GM21737 (cell line): ENCODE measurements at regions not wholly inside any gene's neighbourhood (a gene's known extent, or its start where the extent isn't known, plus 50 kb on each side); places are given as distances from the start of the nearest gene placed in this dataset.

ENCODE experiments used
- ATAC-seq: cut with Tn5 transposase; IDR thresholded peaks from one replicate; pipeline ENCODE4 v1.9.1; 2021; ENCODE audit warnings: mild to moderate bottlenecking, moderate library complexity; ENCODE audit not compliant: unreplicated experiment

DNA sequence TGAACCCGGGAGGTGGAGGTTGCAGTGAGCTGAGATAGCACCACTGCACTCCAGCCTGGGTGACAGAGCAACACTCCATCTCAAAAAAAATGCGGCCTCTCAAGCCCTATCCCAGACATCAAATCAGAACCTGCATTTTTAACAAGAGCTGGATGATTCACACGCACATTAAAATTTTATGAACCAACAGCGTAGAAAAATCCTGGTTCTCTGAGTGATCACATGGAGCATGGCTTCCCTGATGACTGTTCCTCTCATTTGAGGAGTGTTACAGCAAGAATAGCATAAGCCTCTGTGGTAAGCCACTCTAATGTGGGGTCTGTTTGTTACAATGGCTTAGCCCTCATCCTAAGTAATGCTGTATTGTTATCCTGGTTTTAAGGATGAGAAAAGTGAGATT, 163.6 kb downstream of the BRMS1L start:
- ATAC-seq = no peak

DNA sequence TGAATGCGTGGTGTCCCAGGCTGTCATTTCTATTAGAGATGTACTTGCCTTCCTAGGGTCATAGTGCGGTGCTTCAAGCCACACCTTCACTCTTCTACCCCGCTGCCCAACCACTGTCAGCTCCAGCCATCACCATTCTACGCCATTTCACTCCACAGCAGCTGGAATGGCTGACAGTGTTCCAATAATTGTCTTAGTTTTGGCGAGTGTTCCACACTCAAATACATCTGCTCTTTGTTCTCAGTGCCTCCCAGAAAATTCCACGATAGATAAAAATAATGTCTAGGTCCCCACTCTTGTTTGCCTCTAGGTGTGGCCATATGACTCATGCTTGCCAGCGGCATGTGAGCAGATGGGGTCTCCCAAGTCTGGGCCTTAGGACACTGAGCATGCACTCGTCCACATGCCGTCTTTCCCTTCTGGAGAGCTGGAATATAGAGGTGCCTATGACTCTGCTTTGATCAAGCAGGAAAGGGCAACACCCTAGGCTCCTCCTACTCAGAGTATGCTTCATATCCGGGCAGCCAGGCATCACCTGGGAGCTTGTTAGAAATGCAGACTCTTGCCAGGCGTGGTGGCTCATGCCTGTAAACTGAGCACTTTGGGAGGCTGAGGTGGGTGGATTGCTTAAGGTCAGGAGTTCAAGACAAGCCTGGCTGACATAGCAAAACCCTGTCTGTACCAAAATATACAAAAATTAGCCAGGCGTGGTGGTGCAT, 163.0 kb downstream of the BRMS1L start:
- ATAC-seq = no peak

DNA sequence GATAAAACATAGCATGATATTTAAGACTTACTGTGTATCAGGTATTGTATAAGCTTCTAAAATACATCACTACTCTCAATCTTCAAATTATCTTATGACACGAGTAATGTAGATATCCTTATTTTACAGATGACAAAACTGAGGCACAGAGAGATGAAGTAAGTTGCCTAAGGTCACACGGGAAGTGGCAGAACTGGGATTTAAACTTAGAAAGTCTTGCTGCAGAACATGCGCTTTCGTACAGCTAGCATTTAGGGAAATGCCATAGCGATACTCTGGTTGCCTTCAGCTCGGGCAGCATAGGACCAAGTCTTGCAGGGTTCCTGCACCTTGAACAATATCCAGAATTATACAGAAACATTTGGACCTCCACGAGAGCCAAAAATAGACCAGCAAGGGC, 162.4 kb downstream of the BRMS1L start:
- no peak for ATAC-seq

DNA sequence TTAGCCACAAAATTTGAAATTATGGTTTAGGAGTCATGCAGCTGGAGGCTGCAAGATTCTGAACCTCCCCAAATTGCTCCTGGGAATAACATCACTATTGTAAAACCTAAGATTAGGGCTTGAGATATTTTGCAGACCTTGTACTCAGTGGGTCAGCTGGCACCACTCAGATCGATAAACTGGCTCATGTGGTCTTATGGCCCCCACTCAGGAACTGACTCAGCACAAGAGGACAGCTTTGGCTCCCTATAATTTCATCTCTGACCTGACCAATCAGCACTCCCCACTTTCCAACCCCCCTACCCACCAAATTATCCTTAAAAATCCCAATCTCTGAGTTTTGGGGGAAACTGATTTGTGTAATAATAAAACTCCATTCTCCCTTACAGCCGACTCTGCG, 161.6 kb downstream of the BRMS1L start:
- ATAC-seq = no peak

DNA sequence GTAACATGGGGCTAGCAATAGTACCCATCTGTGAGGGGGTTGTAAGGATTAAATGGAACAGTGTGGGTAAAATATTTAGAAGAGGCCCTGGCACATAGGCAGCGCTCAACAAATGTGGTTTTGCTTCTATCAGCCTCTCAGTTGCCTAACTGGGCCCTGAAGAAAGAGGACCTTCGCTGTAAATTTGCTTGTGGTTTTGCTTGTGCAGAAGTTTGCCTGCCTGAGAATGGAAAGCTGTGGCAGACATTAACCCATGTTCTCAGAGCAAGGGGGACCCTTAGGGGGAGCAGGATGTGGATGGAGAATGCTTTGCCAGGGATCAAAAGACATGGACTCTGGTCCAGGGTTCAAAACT, 160.1 kb downstream of the BRMS1L start:
- ATAC-seq = no peak

DNA sequence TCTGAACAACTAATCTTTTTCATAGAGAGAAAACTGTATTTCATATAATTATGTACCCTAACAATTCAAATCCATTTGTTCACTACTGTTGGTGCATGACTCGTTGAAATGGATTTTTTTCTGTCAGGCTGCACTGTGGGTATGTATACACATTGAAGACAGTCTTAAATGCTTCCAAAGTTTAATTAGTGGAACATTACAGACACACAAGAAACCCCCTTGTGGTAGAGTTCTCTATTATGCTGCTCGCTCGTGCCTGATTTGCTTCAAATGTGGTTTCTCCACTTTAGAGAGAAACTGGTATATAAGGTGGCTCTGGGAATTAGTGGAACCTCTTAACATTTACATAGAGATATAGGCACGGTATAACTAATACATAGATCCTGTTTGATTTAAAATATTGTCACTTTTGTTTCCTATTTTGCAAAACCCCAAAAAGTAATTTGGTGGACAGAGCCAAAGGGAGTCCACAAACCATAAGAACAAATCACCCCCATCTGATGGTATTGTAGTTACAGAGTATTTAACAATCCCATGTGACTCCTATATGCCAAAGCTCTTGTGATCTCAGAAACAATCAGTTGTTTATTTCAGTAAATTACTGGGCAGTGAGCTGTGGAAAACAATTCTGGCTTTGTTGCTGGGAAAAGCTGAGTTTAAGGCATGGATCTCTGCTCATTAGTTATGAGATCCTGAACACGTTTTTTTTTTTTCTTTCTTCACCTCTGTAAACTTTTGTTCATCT, 159.5 kb downstream of the BRMS1L start:
- no peak for ATAC-seq

DNA sequence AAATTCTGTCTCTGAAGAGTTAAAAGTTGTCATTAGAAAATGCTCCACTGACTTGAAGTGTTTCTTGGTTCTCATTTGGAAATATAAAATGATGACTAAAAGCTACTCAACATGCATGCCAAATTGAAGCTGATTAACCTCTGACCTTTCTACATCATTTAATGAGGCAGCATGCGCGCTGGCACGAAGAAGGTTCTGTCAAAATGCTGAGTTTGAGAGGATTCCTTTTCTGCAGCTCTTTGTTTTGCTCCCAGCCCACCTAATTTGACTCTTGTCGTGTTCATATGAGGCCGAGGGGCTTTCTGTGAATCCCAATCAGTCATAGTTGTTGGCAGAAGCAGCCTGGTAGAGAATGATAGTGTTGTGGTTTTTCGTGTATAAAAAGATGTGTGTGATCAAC, 153.4 kb downstream of the BRMS1L start:
- no peak for ATAC-seq

DNA sequence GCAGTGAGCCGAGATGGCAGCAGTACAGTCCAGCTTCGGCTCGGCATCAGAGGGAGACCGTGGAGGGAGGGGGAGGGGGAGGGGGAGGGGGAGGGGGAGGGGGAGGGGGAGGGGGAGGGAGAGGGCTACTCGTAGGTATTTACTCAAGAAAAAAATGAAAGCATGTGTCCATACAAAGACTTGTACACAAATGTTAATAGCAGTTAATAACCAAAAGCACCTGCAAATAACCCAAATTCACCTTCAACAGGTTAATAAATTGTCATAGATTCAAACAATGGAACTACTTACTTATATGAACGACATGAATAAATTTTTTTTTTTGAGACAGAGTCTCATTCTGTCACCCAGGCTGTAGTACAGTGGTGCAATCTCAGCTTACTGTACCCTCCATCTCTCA, 152.4 kb downstream of the BRMS1L start:
- ATAC-seq = no peak

DNA sequence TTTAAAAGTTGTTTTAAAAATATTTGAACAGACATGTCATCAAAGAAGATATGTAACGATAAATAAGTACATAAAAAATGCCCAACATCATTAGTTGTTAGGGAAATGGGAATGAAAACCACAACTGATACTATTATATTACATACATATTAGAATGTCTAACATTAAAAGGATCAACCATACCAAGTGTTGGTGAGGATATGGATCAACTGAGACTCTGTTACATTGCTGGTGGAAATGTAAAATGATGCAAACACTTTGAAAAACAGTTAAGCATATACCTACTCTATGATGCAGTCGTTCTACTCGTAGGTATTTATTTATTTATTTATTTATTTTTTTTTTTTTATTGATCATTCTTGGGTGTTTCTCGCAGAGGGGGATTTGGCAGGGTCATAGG, 149.7 kb downstream of the BRMS1L start:
- ATAC-seq = no peak

DNA sequence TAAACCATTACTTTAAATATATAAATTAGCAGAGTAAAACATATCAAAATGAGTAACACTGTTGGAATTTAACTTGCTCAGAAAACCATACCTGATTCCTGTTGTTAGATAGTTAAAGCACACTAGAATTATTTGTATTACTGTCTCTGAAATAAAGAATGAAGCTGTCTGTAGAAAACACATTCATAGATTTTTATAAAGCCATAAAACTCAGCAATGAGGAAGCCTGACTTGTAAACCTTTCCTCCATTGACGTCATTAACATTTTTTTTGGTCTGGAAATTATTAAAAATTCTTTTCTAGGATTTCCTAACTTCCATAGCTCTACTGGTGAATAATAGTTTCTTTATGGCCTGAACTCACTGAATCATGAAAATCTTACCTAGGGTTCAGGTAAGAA, 147.6 kb downstream of the BRMS1L start:
- no peak for ATAC-seq

DNA sequence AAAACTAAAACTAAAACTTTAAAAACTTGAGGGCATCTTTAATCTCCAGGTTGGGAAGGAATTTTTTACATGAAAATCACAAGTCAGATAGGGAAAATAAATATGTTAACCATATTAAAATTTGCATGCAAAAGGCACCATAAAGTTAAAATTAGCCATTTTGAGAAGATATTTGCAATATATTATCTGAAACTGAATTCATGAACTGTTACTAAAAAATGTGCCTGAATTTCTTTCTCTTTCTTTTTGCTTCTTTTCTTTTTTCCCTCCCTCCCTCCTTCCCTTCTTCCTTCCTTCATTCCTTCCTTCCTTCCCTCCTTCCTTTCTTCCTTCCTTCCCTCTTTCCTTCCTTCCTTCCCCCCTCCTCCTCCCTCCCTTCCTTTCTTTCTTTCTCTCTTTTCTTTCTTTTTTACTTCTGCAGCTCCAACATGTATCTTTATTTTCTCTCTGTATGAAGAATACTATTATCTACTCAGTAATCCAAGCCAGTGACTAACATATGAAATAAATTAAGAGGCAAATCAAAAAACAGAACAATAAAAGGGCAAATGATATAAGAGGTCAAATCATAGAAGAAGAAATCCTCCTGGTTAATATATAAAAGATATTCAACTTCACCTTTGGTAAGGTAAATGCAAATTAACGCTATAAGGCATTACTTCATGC, 146.0 kb downstream of the BRMS1L start:
- ATAC-seq = no peak

DNA sequence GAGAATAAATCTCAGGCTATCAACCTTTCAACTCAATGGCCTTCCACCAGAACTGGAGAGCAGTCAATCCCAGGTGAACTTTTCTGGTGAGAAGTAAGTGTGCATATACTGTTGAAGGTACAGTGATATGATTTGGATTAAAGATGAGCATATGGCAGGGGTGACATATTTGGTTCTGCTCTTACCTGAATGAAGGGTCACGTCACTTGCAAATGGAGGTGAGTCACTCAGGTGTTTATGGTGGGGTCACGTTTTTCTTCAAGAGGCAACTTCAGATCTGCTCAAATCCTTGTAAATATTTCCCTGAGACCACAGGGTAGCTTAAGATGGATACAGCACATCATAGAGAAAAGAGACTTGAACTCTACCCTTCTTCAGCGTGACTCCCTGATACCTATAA, 143.2 kb downstream of the BRMS1L start:
- no peak for ATAC-seq

DNA sequence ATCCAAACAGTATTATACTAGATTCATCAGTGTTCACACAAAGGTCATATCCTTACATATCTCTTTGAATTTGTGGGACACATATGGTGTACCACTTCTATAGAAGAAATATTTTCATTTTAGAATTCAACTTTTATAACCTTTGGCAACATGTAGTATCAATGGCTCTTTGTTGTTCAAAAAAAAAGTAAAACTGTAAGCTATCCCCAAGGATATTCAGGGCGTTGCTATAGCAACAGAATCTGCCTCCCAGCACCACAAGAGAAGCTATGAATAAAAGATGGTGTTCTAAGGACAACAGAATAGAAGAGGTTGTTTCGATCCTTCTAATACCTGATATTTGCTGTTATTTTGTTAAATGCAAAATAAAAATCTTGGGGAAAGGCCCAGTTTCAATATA, 139.3 kb downstream of the BRMS1L start:
- no peak for ATAC-seq

DNA sequence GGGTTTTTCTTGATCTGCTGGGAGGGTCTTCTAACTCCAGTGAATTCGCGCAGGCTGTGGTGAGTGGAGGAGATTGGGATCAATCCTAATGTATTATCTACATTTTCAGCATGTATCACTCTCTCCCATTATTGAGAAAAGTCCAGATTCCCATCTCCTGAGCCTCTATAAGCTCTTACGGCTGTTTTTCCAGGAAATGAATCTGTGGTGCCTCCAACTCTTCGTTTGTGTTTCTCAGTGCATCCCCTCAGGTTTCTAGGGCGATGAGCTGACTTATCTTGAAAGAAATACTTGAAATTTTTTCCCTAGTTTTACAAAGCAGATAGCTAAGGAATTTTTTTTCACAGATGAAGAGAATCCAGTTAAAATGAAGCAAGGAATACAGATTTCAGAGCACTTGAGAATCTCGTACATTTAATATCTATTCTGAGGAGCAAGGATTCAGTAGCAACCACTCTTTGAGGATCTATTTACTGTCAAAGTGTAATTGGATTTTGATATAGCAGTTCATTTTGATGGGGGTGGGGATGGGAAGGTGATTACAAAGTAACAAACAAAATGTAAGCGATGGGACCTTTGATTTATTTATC, 138.7 kb downstream of the BRMS1L start:
- no peak for ATAC-seq

DNA sequence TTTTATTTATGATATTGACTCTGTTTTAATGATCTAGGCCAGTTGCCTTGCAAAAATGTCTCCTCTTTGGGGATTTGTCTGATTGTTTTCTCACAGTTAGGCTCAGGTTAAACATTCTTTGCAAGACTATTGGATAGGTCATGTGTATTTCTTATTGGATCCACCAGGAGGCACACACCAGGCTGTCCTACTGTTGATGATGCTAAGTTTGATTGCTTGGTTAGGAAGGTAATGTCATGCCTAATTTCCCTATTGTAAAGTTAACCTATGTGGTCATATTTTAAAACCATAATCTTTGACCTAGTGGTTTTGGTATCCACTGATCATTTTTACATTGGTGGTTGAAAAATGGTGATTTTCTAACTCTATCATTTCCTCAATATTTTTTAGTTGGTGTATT, 137.1 kb downstream of the BRMS1L start:
- no peak for ATAC-seq

DNA sequence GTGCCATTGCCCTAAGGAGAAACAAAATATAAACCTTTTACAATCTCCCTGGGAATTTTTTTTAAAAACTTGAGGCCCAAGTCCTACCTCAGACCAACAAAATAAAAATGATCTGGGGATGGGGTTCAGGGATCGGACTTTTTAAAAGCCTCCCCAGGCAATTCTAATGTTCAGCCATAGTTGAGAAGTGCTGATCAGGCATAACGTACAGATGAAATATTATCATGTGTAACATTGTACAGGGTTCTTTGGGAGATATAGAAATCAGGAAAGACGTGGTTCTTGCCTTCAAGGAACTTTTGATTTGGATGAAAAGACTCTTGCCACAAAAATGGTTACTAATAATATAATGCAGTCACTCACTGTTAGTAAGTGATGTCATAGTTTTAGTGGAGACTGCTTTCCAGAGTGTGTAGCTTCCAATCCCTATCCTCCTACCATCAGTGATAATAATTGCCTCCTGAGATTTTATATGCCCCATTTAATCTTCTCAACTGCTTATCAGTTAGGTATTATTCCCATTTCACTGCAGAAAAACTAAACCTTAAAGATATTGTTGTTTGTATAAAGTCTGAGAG, 135.6 kb downstream of the BRMS1L start:
- no peak for ATAC-seq

DNA sequence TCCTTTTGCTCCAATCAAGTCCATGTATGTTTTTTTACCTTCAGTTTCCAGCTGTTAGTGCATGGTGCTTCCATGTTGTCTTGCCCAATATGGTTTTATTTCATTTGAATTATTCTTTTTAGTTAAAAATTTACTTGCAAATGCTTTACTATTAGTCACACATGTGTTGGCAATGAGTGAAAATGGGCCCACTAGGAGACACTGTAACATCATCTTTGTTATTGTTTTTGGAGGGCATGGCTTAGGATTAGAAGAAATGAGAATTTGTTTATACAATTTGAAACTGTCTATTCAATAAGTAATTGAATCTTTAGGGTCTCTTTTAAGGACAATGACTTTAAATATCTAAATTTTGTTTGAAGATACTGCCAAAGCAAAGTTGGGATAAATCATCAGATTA, 133.7 kb downstream of the BRMS1L start:
- ATAC-seq = no peak

DNA sequence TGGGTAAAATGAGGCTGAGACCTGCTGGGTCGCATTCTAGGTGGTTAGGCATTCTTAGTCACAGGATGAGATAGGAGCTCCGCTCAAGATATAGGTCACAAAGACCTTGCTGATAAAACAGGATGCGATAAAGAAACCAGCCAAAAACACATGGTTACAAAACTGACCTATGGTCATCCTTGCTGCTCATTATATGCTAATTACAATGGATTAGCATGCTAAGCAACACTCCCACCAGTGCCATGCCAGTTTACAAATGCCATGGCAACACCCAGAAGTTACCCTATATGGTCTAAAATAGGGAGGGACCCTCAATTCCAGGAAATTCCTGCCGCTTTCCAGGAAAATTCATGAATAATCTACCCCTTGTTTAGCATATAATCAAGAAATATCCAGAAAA, 132.4 kb downstream of the BRMS1L start:
- no peak for ATAC-seq

DNA sequence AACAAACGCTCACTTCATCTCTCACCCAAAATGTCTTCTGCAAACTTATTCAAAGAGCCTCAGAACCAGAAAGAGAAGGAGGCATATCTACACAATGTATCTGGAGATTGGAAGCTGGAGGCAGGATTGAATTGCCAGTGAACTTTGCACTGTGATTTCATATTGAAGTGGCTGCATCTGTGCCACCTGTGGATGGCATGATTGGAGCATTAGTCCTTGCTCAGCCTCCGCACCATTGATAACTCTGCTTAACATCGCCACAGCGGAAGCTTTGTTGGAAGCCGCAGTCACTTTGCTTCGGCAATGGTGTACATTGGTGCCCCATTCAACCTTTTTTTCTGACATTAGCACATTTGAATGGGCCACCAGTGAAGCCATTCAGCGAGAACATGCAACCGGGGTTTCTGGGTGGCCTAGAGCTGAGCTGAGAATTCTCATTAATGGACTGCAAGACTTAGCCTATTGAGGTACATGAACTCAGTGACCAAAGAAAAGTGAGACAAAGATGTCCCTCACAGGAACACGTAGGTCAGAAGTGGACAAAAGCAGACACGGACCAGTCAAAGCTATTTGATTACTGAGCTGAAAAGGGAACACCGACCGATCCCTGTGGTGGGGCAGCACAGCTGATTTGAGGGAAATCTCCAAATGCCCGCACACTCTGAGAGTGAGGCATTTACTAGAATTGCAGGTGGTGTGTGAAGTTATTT, 130.4 kb downstream of the BRMS1L start:
- ATAC-seq = no peak

DNA sequence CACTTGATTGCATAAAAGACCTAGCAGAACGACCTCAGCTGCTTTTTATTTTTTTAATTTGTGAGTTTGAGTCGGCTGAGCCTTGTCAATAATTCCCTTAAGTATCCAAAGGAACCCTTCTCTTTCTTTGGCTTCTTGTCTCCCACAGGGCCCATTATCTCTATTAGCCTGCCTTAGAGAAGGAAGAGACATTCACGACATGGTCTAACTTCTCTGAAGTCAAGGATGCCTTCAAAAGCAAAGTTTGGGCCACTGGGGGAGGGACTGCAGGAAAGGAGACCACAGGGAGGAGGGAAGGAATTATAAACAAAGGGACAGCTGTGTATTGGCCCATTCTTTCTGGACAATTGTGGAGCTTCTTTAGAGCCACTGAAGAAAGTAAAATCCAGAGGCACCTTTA, 126.4 kb downstream of the BRMS1L start:
- ATAC-seq = no peak

DNA sequence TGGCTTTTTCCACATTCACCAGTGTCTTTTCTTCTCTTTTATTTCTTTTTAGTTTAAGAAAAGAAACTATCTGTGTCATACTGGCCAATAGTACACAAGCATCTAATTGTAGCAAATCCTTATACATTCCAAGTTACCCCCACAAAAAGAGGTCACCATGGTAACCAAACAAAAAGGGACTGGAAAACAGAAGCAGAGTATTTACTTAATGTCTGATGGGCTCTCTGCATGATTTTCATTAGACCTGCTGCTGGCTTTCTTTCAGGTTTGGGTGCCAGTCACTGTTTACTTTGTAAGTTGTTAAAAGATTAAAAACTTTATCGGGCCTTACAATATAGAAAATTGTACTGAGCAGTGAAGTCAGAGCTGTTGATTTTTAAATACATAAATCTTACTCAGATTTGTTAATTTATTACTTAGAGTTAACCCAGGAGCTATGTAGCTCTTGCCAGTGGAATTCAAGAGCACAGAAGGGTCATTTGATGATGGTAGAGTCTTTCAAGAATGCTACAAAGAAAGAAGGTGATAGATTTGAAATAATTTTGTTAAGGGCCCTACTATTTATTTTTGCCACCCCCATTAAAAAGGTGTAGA, 123.9 kb downstream of the BRMS1L start:
- ATAC-seq = no peak
